Esophagus muscularis mucosa (tissue), 2 donors: ENCODE measurements at regions not wholly inside any gene's neighbourhood (a gene's known extent, or its start where the extent isn't known, plus 50 kb on each side); places are given as distances from the start of the nearest gene placed in this dataset.

Experiments used
- POLR2A ChIP-seq: fragments of 450-650 bp; IDR thresholded peaks from one replicate; pipeline ENCODE4 v1.6.1; 2017; ENCODE audit warnings: antibody characterized with exemption, moderate library complexity, mild to moderate bottlenecking, low read depth
- POLR2AphosphoS5 ChIP-seq, 2 donors: sonication (generic); formaldehyde crosslinking; IDR thresholded peaks; one replicate each; pipeline ENCODE4 v1.6.1; 2017; ENCODE audit warnings: antibody characterized with exemption in 2 of 2

DNA sequence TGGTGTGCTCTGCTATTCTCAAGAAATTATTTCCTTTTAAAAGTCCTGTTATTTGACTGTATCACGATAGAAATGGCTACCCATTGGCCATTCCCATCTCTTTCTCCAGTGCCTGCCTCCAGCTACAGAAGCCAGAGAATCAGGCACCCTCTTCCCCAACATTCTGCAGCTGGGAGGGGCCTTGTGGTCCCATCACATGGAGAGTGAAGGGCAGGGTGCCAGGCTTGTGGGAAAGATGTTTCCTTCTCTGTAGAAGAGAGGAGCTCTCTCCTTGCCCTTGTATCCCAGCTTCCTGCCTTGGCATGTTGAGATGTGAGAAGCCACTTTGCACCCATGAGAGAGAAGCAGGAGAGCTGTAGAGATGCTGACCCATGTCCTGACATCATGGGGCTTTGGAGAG lies 465.0 kb downstream of the MTRR start:
- TF ChIP-seq POLR2AphosphoS5 (IDR thresholded peaks at IDR 0.05) (no peak), POLR2A (no peak)
